Activated T-cell treated with anti-CD3 and anti-CD28 coated beads, Interleukin-2, amount 50 U/mL, for 72 hours (primary cell): ENCODE measurements at regions not wholly inside any gene's neighbourhood (a gene's known extent, or its start where the extent isn't known, plus 50 kb on each side); places are given as distances from the start of the nearest gene placed in this dataset.

ENCODE experiments used
- ATAC-seq, 2 donors: fragments of 150-1000 bp; cut with Tn5 transposase; replicated peaks in 1 of 2; 2 replicates each; pipeline ENCODE4 v1.10.0; 2021; ENCODE audit warnings: moderate library complexity in 2 of 2, mild to moderate bottlenecking in 1 of 2
- DNase-seq, 2 donors: peaks; one replicate each; pipeline ENCODE4 v3.0.0; 2021 to 2022; ENCODE audit warnings: mixed read lengths in 1 of 2
- H3K27ac Mint-ChIP-seq: one replicate; pipeline ENCODE4 v1.8.0; 2022; ENCODE audit warnings: mild to moderate bottlenecking, moderate library complexity, mixed read lengths
- H3K27me3 Mint-ChIP-seq: one replicate; pipeline ENCODE4 v1.8.0; 2022; ENCODE audit warnings: low read depth, mixed read lengths
- H3K36me3 Mint-ChIP-seq, 2 donors: one replicate each; pipeline ENCODE4 v1.8.0; 2022; ENCODE audit warnings: mixed read lengths in 2 of 2, mild to moderate bottlenecking in 1 of 2; ENCODE audit not compliant: insufficient read depth in 2 of 2
- H3K4me1 Mint-ChIP-seq: one replicate; pipeline ENCODE4 v1.8.0; 2022; ENCODE audit warnings: low read depth, mixed read lengths
- H3K4me3 Mint-ChIP-seq, 2 donors: one replicate each; pipeline ENCODE4 v1.8.0; 2022; ENCODE audit warnings: mild to moderate bottlenecking in 2 of 2, mixed read lengths in 2 of 2, moderate library complexity in 2 of 2
- H3K9me3 Mint-ChIP-seq, 2 donors: one replicate each; pipeline ENCODE4 v1.8.0; 2022; ENCODE audit warnings: mixed read lengths in 2 of 2

DNA sequence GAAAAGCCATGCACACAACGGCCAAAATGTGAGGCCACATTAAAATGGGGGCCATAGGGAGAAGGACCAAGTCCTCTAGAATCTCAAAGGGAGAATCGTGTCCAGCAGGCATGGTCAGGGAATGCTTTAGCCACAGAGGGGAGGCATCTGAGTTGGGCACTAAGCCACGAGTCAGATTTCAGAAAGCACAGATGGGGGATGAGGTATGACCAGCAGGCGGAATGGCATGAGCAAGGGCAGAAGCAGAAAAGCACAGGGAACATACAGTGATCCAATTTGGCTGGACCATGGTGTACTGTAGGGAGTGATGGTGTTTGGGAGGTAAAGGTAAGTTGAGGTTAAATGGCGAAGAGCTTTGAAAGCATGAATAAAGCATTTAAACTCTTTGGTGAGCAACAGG lies 214.6 kb downstream of the TLE1 start:
- peaks cover 4 to 10% of the 10 kb centered on the region in 2 donors for H3K9me3 Mint-ChIP-seq
- H3K4me3 Mint-ChIP-seq: no peak overlapping the region
- no peaks in the 10 kb centered on the region for H3K36me3 Mint-ChIP-seq
- ATAC-seq: no peak
- no peaks in the 10 kb centered on the region for H3K27me3 Mint-ChIP-seq
- no peak overlapping the region for H3K27ac Mint-ChIP-seq
- no peaks in the 10 kb centered on the region for H3K4me1 Mint-ChIP-seq
- no peak for DNase-seq

DNA sequence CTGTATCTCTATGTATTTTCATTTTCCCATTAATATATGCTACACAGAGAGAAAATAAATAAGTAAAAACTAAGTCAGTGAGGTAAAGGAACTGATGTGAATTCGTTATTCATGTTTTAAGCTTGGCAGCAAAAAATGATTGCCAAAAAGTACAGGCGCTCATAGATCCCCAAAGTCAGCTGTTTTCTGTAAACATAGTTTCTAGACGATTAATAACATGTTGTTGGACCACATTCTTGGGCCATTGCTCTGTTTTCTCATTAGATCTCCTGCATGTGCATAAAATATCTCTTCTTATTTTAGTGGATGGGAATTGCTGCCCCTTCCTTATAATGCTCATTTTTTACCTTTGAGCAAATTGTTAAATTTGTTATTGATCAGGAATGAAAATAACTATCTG lies 215.2 kb downstream of the TLE1 start:
- no peak overlapping the region for H3K4me3 Mint-ChIP-seq
- H3K27ac Mint-ChIP-seq: no peak overlapping the region
- peaks cover 4 to 10% of the 10 kb centered on the region in 2 donors for H3K9me3 Mint-ChIP-seq
- H3K36me3 Mint-ChIP-seq: no peaks in the 10 kb centered on the region
- ATAC-seq (no peak), DNase-seq (no peak)
- no peaks in the 10 kb centered on the region for H3K4me1 Mint-ChIP-seq
- no peaks in the 10 kb centered on the region for H3K27me3 Mint-ChIP-seq

DNA sequence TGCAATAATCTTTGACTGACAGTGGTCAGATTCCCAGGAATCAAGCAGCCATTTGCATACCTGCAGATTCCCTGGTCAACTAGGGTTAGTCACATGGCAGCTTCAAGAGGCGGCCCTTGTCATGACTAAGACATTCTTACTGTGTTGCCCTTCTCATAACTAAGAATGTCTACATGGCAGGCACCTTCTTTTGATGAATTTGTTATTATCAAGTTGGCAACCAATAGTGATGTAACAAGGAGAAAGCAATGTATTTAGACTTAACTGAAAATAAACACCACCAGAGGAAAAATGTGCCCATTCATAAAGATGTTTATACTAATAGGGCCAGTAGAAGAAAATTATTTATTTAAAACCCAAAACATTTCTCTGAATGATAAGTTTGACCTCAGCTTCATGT lies 215.6 kb downstream of the TLE1 start:
- H3K27me3 Mint-ChIP-seq: no peaks in the 10 kb centered on the region
- ATAC-seq (no peak), DNase-seq (no peak)
- no peak overlapping the region for H3K4me3 Mint-ChIP-seq
- no peak overlapping the region for H3K27ac Mint-ChIP-seq
- H3K9me3 Mint-ChIP-seq: peaks cover 4 to 10% of the 10 kb centered on the region in 2 donors
- no peaks in the 10 kb centered on the region for H3K36me3 Mint-ChIP-seq
- no peaks in the 10 kb centered on the region for H3K4me1 Mint-ChIP-seq

DNA sequence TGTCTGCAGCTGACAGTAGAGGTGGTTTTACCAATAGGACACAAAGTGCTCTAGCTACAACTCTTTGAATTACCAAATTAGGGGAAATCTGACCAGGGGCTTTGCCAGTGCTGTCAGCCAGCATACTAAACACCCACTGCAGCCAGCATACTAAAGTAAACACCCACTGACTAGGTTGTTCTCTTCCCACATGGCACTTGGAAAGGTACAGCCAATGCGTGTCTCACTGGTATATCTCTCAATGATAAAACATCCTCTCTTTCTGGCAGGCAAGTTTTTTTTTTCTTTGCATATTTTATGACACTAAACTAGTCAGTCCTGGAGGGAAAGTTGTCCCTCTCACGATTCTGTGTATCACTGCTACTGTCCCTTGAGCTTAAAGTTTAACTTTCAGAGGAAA lies 216.1 kb downstream of the TLE1 start:
- no peak for ATAC-seq
- H3K27me3 Mint-ChIP-seq: no peaks in the 10 kb centered on the region
- no peak overlapping the region for H3K27ac Mint-ChIP-seq
- no peaks in the 10 kb centered on the region for H3K4me1 Mint-ChIP-seq
- no peak for DNase-seq
- no peaks in the 10 kb centered on the region for H3K36me3 Mint-ChIP-seq
- no peak overlapping the region for H3K4me3 Mint-ChIP-seq
- peaks cover 4 to 10% of the 10 kb centered on the region in 2 donors for H3K9me3 Mint-ChIP-seq

DNA sequence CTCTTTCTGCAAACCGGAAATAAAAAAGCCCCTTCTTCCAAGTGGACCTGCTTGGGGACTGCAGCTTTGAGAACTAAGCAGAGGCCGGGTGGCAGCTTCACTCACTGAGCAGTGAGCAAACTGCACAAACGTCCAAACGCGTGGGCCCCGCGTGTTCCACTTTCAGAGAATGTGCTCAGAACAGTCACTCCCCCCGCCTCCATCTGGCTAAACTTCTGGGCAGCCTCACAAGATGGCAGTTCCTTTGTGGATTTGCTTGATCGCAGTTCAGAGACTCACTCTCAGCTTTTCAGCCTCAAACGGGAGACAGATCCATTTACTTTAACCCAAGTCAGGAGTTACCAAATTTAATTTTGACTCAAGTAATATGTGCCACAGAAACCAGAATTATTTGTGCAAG lies 216.6 kb downstream of the TLE1 start:
- no peaks in the 10 kb centered on the region for H3K27me3 Mint-ChIP-seq

DNA sequence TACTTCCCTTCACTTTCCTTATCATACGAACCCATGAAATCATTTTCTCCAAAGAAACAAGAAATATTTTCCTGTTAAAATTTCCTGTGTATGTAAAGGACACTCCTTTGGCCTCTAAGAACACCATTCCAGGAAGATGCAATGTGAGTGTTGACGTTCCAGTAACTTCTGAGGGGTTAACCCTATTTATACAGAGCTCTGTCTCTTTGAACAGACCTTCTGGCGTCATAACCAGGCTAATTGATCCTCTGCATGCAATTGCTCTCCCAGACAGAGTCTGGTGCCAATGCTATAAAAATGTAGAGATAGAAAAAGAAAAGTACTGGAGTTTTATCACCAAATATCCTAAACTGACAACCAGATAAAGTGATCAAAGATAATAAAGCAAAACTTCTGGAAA lies 218.5 kb downstream of the TLE1 start:
- DNase-seq: no peak
- Mint-ChIP-seq H3K27ac (no peak overlapping the region), H3K4me1 (no peaks in the 10 kb centered on the region), H3K36me3 (no peaks in the 10 kb centered on the region), H3K9me3 (peaks cover 4 to 6% of the 10 kb centered on the region in 2 donors), H3K27me3 (no peaks in the 10 kb centered on the region), H3K4me3 (no peak overlapping the region)
- ATAC-seq: no peak

More for the DNA sequence above, 216.6 kb downstream of the TLE1 start:
- H3K9me3 Mint-ChIP-seq: peaks cover 4 to 9% of the 10 kb centered on the region in 2 donors
- no peak overlapping the region for H3K27ac Mint-ChIP-seq
- H3K36me3 Mint-ChIP-seq: no peaks in the 10 kb centered on the region
- H3K4me1 Mint-ChIP-seq: no peaks in the 10 kb centered on the region
- ATAC-seq (no peak), DNase-seq (no peak)
- H3K4me3 Mint-ChIP-seq: no peak overlapping the region

DNA sequence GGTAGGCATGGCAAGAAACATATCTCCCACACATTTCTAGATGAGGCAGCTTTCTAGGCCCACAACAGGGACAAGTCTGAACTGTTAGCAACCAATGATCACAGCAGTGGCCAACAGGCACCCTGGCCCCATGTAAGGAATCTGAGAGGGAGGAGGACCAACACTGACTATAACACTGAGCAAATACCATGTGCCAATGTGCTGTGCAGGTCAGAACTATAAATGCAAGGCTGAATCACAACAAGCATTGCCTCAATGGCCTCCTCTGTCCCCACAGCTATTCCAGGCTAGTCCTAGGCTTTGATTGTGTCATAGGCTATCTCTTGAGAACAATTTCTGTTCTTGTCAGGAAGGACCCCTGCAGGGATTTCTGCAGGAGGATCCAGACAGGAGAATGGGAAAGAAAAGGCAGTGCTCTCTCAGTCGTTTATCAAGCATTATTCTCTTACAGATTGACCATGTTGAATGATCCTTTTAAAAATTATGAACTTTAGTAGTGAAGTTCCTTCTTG lies 221.2 kb downstream of the TLE1 start:
- no peak overlapping the region for H3K27ac Mint-ChIP-seq
- DNase-seq (no peak), ATAC-seq (no peak)
- H3K9me3 Mint-ChIP-seq: peaks cover 0 to 3% of the 10 kb centered on the region in 2 donors
- H3K4me1 Mint-ChIP-seq: no peaks in the 10 kb centered on the region
- H3K27me3 Mint-ChIP-seq: no peaks in the 10 kb centered on the region
- H3K36me3 Mint-ChIP-seq: no peaks in the 10 kb centered on the region
- H3K4me3 Mint-ChIP-seq: no peak overlapping the region

DNA sequence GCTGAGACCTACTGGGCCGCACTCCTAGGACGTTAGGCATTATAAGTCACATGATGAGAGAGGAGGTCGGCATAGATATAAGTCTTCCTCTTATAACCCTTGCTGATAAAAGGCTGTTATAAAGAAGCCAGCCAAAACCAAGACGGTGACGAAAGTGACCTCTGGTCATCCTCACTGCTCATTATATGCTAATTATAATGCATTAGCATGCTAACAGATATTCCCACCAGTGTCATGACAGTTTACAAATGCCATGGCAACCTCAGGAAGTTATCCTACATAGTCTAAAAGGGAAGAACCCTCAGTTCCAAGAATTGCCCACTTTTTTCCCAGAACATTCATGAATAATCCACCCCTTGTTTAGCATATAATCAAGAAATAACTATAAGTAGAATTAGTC lies 222.4 kb downstream of the TLE1 start:
- Mint-ChIP-seq H3K27ac (no peak overlapping the region), H3K9me3 (peaks cover 0 to 3% of the 10 kb centered on the region in 2 donors), H3K36me3 (no peaks in the 10 kb centered on the region), H3K4me3 (no peak overlapping the region), H3K4me1 (no peaks in the 10 kb centered on the region), H3K27me3 (no peaks in the 10 kb centered on the region)
- ATAC-seq: no peak
- no peak for DNase-seq

DNA sequence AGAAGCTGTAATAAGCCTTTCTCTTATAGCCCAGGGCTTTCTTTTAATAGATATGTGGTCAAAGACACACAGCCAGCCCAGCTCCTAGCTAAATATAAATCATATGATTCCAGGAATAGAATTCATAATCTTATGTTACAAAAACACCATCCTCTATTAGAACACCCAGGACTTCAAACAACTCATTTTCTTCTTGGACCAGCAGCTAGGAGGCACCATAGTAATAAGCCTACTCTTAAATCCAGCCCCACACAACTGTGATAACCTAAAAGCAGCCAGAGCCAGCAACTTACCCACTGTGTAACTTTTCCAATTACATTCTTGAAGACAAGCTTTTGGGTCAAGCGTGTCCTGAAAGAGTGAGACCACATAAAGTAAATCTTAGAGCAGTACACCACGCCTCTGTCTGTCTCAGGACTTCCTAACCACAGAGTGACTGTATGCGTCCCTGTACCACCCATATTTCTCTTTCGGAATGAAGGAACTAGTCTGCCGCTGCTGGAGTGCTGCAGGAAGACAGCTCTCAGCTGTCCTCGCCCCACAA lies 223.8 kb downstream of the TLE1 start:
- no peak overlapping the region for H3K27ac Mint-ChIP-seq
- ATAC-seq (no peak), DNase-seq (no peak)
- no peaks in the 10 kb centered on the region for H3K4me1 Mint-ChIP-seq
- peaks cover 0 to 3% of the 10 kb centered on the region in 2 donors for H3K9me3 Mint-ChIP-seq
- no peaks in the 10 kb centered on the region for H3K36me3 Mint-ChIP-seq
- no peaks in the 10 kb centered on the region for H3K27me3 Mint-ChIP-seq
- H3K4me3 Mint-ChIP-seq: no peak overlapping the region

DNA sequence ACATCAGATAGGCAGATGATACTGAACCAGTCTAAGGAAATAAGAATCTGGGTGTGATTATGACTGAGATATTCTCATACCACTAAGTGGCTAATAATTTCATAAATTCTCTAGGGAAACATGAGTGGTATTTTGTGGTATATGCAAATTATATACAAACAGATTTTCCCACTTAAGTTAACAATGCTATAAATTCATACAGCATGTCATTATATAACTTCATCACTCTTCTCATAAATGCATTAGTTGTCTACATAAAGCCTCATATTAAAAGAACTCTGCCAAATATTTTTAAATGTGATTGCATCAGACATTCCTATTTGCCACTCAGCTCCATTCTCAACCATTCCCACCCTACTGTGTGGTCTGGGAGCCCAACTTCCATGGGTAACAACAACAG lies 226.5 kb downstream of the TLE1 start:
- Mint-ChIP-seq H3K27ac (no peak overlapping the region), H3K4me1 (no peaks in the 10 kb centered on the region), H3K4me3 (no peak overlapping the region), H3K36me3 (peaks cover 0 to 1% of the 10 kb centered on the region in 2 donors), H3K27me3 (no peaks in the 10 kb centered on the region), H3K9me3 (peaks cover 0 to 6% of the 10 kb centered on the region in 2 donors)
- no peak for DNase-seq
- ATAC-seq: no peak

DNA sequence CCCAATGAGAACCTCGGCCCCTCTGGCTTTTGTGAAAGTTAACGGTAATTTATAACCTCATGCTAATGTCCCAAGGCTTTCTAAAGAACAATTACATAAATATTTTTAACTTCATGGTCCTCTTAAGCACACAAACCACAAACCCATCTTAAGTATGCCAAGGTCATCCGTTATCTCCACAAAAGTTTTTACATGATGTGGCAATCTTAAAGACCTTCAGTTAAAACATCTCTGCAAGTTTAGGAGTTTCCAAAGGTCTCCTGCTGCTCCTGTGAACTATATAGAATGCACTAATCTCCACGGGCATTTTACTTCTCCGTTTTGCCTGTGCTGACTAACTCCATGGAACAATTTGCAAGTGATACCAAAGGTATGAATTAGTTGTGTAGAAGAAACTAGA lies 228.2 kb downstream of the TLE1 start:
- peaks cover 0 to 1% of the 10 kb centered on the region in 2 donors for H3K36me3 Mint-ChIP-seq
- ATAC-seq: no peak
- no peaks in the 10 kb centered on the region for H3K4me1 Mint-ChIP-seq
- peaks cover 0 to 6% of the 10 kb centered on the region in 2 donors for H3K9me3 Mint-ChIP-seq
- no peak overlapping the region for H3K4me3 Mint-ChIP-seq
- H3K27me3 Mint-ChIP-seq: no peaks in the 10 kb centered on the region
- H3K27ac Mint-ChIP-seq: no peak overlapping the region
- DNase-seq: no peak

DNA sequence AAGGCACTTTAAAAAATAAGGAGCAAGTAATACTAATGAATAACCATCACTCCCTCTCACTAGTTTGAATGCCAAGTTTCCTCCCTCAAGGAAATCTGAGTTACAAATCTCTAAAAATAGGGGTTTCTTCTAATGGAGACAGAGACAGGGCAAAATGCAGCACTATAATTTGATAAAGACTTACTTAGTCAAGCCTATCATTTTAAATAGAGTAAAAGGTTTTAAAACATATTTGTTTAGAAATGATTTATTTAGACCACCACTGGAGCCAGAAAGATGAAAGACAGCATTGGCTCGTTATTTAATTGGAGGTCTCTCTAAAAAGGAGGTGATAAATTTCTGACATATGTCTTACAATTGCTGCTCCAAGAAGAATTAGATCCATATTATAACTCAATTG lies 228.7 kb downstream of the TLE1 start:
- Mint-ChIP-seq H3K4me1 (no peaks in the 10 kb centered on the region), H3K27ac (no peak overlapping the region), H3K36me3 (peaks cover 0 to 1% of the 10 kb centered on the region in 2 donors), H3K27me3 (no peaks in the 10 kb centered on the region), H3K4me3 (no peak overlapping the region), H3K9me3 (peaks cover 0 to 6% of the 10 kb centered on the region in 2 donors)
- no peak for DNase-seq
- no peak for ATAC-seq

DNA sequence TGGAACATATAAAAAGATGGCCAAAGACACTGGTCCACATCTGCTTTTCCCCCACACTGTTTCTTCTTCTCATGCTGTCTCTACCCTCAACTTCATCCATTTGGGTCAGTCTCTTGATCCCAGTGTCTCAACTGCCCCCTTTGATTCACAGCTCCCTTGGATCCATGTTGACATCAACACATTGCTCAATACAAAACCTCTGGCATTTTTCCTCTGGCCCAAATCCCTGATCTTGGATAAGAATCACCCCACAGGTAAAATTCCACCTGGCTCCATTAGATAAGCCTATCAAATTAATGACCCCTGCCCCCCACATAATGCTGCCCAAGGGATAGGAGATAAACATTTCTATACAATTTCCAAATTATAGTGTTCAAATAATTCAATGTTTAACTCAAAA lies 229.8 kb downstream of the TLE1 start:
- no peak overlapping the region for H3K27ac Mint-ChIP-seq
- no peak for ATAC-seq
- no peak overlapping the region for H3K4me3 Mint-ChIP-seq

DNA sequence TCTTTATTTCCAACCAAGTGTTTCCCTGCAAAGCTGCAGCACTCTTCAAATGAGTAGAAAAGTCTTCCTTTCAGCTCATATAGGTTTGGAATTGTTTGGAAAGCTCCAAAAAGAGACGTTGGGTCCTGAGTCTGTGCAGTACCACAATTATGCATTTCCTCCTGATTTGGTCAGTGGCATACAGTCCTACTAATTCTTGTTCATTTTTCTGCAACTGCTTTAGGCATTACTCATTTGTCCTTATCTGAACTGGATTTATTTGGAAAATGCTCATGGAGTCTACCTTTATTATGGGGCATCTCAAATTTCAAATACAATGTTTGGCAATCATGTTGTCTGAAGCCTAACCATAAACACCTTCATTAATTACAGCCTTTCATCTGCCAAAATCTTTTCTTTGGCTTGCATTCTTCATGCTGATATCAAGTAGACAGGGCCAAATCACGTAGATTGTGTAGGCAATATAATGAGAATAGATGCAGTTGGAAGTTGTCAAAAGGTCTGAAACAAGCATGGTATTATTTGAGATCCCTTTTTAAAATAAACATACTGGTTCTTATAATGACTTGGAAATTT lies 232.8 kb downstream of the TLE1 start:
- peaks cover 2 to 5% of the 10 kb centered on the region in 2 donors for H3K9me3 Mint-ChIP-seq
- peaks cover 0 to 1% of the 10 kb centered on the region in 2 donors for H3K36me3 Mint-ChIP-seq
- no peak for ATAC-seq
- no peak overlapping the region for H3K27ac Mint-ChIP-seq
- no peaks in the 10 kb centered on the region for H3K27me3 Mint-ChIP-seq
- H3K4me3 Mint-ChIP-seq: no peak overlapping the region
- no peak for DNase-seq
- H3K4me1 Mint-ChIP-seq: no peaks in the 10 kb centered on the region

More for the DNA sequence above, 229.8 kb downstream of the TLE1 start:
- Mint-ChIP-seq H3K27me3 (no peaks in the 10 kb centered on the region), H3K4me1 (no peaks in the 10 kb centered on the region), H3K36me3 (peaks cover 0 to 1% of the 10 kb centered on the region in 2 donors), H3K9me3 (peaks cover 0 to 6% of the 10 kb centered on the region in 2 donors)
- no peak for DNase-seq
